Calu3 (cell line): ENCODE measurements at regions not wholly inside any gene's neighbourhood (a gene's known extent, or its start where the extent isn't known, plus 50 kb on each side); places are given as distances from the start of the nearest gene placed in this dataset.

ENCODE experiments used
- BruUV-seq: library from RNA; stranded (reverse); fragments of 400-500 nt; replicated peaks from 2 replicates; lab custom pipeline; 2021; lab: Mats Ljungman, UMichigan
- CTCF ChIA-PET: fragments of 300-600 bp; sonication (Branson Sonifier 250); formaldehyde crosslinking; loops from one replicate; lab custom pipeline; 2022; ENCODE audit warnings: antibody characterized with exemption; lab: Charles Lee
- DNase-seq: peaks from one replicate; pipeline ENCODE4 v3.0.0; 2022
- H3K27ac Mint-ChIP-seq: one replicate; pipeline ENCODE4 v1.8.0; 2022; ENCODE audit warnings: mixed read lengths; ENCODE audit not compliant: unreplicated experiment
- H3K27me3 Mint-ChIP-seq: one replicate; pipeline ENCODE4 v1.8.0; 2022; ENCODE audit warnings: mixed read lengths; ENCODE audit not compliant: unreplicated experiment
- H3K36me3 Mint-ChIP-seq: one replicate; pipeline ENCODE4 v1.8.0; 2022; ENCODE audit warnings: mild to moderate bottlenecking, moderate library complexity, mixed read lengths; ENCODE audit not compliant: insufficient read depth, unreplicated experiment
- H3K4me1 Mint-ChIP-seq: one replicate; pipeline ENCODE4 v1.8.0; 2022; ENCODE audit warnings: mild to moderate bottlenecking, low read depth, mixed read lengths; ENCODE audit not compliant: unreplicated experiment
- H3K4me3 Mint-ChIP-seq: one replicate; pipeline ENCODE4 v1.8.0; 2022; ENCODE audit warnings: mild to moderate bottlenecking, low read depth, moderate library complexity, mixed read lengths; ENCODE audit not compliant: unreplicated experiment
- H3K9me3 Mint-ChIP-seq: one replicate; pipeline ENCODE4 v1.8.0; 2022; ENCODE audit warnings: low read depth, mixed read lengths; ENCODE audit not compliant: unreplicated experiment
- intact Hi-C: fragments of 100-400 bp; cut with micrococcal nuclease; formaldehyde crosslinking; loops from one replicate; pipeline ENCODE4 v1.10.0; 2022; ENCODE audit not compliant: unreplicated experiment
- TF ChIP-seq, protein P1 (sequence below): fragments of 200-600 bp; IDR thresholded peaks from one replicate; pipeline ENCODE4 v1.8.0; 2022; ENCODE audit warnings: antibody characterized with exemption; ENCODE audit not compliant: unreplicated experiment

DNA sequence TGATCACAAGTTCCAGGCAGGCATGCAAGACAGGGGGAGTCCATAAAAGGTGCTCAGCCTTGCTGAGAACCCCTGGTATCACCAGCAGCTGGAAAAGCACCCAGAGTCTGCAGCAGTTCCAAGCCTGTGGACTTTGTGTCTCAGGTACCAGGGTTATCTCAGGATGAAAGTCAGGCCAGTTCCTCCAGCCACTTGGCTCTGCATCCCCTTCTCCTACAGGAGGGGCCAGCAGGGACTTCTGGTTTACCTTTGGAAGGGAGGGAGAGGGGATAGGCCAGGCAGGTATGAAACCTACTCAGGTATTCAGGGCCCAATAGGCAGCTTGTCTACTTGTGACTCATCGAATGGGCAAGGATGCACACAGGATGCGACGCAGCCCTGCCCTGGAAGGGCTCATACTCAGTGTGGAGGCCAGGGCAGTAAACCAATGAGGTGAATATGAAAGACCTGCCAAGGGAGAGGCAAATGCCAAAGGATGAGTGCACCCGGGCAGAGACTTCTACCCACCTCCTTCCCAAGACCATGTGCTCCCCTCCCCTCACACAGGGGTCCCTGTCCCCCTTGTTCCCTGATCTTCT, 148.2 kb downstream of the SLC38A6 start:
- TF ChIP-seq, protein P1, sequence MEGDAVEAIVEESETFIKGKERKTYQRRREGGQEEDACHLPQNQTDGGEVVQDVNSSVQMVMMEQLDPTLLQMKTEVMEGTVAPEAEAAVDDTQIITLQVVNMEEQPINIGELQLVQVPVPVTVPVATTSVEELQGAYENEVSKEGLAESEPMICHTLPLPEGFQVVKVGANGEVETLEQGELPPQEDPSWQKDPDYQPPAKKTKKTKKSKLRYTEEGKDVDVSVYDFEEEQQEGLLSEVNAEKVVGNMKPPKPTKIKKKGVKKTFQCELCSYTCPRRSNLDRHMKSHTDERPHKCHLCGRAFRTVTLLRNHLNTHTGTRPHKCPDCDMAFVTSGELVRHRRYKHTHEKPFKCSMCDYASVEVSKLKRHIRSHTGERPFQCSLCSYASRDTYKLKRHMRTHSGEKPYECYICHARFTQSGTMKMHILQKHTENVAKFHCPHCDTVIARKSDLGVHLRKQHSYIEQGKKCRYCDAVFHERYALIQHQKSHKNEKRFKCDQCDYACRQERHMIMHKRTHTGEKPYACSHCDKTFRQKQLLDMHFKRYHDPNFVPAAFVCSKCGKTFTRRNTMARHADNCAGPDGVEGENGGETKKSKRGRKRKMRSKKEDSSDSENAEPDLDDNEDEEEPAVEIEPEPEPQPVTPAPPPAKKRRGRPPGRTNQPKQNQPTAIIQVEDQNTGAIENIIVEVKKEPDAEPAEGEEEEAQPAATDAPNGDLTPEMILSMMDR = no peak
- Mint-ChIP-seq H3K27ac (no peak overlapping the region), H3K27me3 (no peaks in the 10 kb centered on the region), H3K4me3 (no peak overlapping the region), H3K36me3 (no peaks in the 10 kb centered on the region), H3K9me3 (no peaks in the 10 kb centered on the region), H3K4me1 (peaks cover 11% of the 10 kb centered on the region)
- DNase-seq = no peak
- CTCF ChIA-PET = no interaction called here
- no TSS peak for BruUV-seq
- intact Hi-C loops = no loop called here

DNA sequence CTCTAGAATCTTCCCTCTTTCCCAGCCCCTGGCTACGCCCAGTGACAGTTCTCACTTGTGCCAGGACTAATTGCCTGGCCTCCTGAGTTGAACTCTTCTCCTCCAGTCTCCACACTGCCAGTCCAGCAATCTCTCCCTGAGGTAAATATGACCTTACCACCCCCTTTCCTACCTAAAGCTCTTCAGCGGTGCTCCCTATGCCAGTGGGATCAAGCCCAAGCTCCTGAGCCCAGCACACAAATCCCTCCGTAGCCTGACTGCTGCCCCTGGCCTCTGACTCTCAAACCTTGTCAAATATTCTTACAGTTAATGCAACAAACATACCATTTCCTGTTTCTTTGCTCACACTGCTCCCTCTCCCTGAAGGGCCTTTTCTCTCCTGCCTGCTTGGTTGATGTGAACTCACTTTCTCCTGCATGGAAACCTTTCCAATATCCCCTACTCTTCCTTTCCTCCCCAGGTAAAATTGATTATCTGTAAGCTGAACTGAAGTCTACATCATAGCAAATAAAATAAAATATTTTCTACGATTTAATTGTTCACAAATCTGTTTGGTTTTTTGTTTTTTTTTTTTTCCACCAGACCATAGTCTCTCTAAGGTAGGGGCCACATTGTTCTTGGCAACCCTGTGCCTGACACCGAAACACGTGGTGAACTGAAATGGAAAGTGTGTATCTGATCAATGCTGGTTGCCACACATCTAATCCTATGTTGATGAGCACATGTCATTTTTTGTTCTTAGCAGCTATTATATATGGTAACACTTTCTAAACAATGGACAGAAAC, 147.5 kb downstream of the SLC38A6 start:
- H3K4me3 Mint-ChIP-seq = no peak overlapping the region

DNA sequence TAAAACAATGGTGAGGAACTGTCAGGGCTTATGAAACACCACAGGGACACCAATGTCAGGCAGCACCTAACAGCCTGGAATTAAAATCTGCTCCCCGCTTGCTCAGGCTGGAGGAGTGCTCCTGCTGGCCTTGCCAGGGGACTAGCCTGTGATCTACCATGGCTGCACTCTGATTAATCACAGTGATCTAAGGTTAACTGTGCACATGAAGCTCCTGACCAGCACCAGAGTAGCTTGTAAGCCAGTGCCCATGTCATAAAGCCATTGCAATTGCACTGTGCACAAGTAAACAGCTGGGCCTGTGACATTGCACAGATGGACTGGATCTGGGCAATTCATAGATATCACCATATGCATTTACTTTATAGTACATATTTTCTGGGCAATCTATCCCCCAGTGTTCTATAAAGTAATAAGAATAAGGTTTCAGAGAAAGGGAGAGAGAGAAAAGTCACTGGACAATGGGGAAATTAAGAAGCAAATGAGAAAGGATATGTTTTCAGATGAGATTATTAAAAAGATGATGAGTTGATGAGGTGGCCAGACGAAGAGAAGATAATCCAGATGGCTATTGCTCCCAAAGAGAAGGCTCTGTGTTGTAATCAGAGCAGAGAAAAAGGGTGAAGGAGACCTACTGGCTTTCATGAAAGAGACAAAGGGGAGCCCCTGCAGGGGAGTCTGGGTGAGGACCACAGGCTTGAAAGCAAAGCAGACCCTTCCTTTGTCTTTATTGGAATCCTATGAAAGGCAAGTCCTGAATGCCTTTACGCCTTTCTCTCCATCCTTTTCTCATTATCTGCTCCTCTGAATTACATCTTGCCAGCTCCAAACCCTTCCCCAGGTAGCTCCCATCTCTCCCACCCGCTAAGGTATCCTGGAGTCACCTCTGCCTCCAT, 145.8 kb downstream of the SLC38A6 start:
- CTCF ChIA-PET = no interaction called here
- TF ChIP-seq, protein P1 = no peak
- Mint-ChIP-seq H3K4me1 (peaks cover 18% of the 10 kb centered on the region), H3K27me3 (no peaks in the 10 kb centered on the region), H3K9me3 (no peaks in the 10 kb centered on the region), H3K4me3 (no peak overlapping the region), H3K36me3 (no peaks in the 10 kb centered on the region), H3K27ac (no peak overlapping the region)
- no peak for DNase-seq
- intact Hi-C loops = no loop called here
- BruUV-seq = no TSS peak

More for the DNA sequence above, 147.5 kb downstream of the SLC38A6 start:
- H3K27me3 Mint-ChIP-seq = no peaks in the 10 kb centered on the region
- intact Hi-C loops = no loop called here
- no TSS peak for BruUV-seq
- no peaks in the 10 kb centered on the region for H3K9me3 Mint-ChIP-seq
- CTCF ChIA-PET = no interaction called here
- TF ChIP-seq, protein P1 = no peak
- H3K27ac Mint-ChIP-seq = peak overlapping the region; percentile 1
- DNase-seq = no peak
- H3K36me3 Mint-ChIP-seq = no peaks in the 10 kb centered on the region
- peaks cover 11% of the 10 kb centered on the region for H3K4me1 Mint-ChIP-seq

DNA sequence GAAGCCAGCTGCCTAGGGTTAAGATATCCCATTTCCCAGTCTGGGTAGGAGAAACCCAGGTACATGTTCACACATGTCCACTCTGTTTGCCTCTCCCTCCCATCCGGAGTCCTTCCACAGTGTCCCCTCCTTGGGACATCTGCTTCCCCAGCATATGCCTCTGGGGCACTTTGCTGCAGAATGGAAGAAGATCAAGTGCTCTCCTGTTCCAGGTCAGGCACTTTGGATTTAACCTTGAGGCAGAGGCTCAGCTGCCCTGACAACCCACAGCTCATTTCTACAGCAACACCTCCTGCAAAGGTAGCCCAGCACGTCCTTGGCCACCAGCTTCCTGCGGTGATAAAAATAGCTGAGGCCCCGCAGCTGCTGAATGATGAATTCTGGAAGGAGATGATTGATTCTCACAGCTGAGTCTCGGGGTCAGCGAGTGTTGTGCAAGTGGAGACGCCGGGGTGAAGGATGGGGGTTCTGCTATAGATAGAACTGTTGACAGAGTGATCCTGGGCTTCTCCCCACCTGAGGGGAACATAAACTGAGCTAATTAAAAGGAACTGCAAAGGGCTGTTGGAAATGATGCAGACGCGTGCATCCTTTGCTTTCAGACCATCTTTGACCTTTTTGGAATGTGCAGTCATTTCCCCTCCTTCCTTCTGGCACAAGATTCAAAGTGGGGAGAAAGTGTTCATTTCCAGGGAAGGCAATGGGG, 145.0 kb downstream of the SLC38A6 start:
- CTCF ChIA-PET = no interaction called here
- intact Hi-C loops = no loop called here
- Mint-ChIP-seq H3K36me3 (peaks cover 4% of the 10 kb centered on the region), H3K4me1 (peaks cover 18% of the 10 kb centered on the region), H3K27ac (no peak overlapping the region), H3K9me3 (no peaks in the 10 kb centered on the region), H3K27me3 (no peaks in the 10 kb centered on the region), H3K4me3 (no peak overlapping the region)
- BruUV-seq = no TSS peak
- TF ChIP-seq, protein P1 = no peak
- no peak for DNase-seq
